Loucy (cell line): ENCODE measurements at regions not wholly inside any gene's neighbourhood (a gene's known extent, or its start where the extent isn't known, plus 50 kb on each side); places are given as distances from the start of the nearest gene placed in this dataset.

Source experiments
- H2AFZ ChIP-seq: fragments of 200-600 bp; sonication (generic); 2 replicates; pipeline ENCODE4 v1.6.0; 2016; ENCODE audit warnings: antibody characterized with exemption, mild to moderate bottlenecking, low read length, moderate library complexity
- H3F3A ChIP-seq: fragments of 200-600 bp; 2 replicates; pipeline ENCODE4 v1.6.0; 2016; ENCODE audit warnings: antibody characterized with exemption, low read depth, mild to moderate bottlenecking
- H3K27me3 ChIP-seq: fragments of 200-600 bp; sonication (generic); 2 replicates; pipeline ENCODE4 v1.6.1; 2014; ENCODE audit warnings: low read length, mild to moderate bottlenecking; ENCODE audit not compliant: insufficient read depth, poor library complexity, severe bottlenecking
- H3K36me3 ChIP-seq: fragments of 200-600 bp; sonication (generic); 2 replicates; pipeline ENCODE4 v1.6.1; 2016; ENCODE audit warnings: low read length; ENCODE audit not compliant: insufficient read depth
- H3K4me1 ChIP-seq: fragments of 200-600 bp; sonication (generic); 2 replicates; pipeline ENCODE4 v1.5.1; 2014; ENCODE audit warnings: low read length, mild to moderate bottlenecking; ENCODE audit not compliant: insufficient read depth, poor library complexity, severe bottlenecking
- H3K4me2 ChIP-seq: fragments of 200-600 bp; sonication (generic); 2 replicates; pipeline ENCODE4 v1.6.0; 2014; ENCODE audit warnings: antibody characterized with exemption, low read length, low read depth, mild to moderate bottlenecking; ENCODE audit not compliant: poor library complexity, severe bottlenecking
- H3K4me3 ChIP-seq: fragments of 200-600 bp; sonication (generic); 2 replicates; pipeline ENCODE4 v1.5.1; 2014; ENCODE audit warnings: low read length, mild to moderate bottlenecking, mixed read lengths; ENCODE audit not compliant: poor library complexity, severe bottlenecking
- H3K79me2 ChIP-seq: fragments of 200-600 bp; sonication (generic); 2 replicates; pipeline ENCODE4 v1.6.1; 2014; ENCODE audit warnings: low read length; ENCODE audit not compliant: insufficient read depth
- H3K9ac ChIP-seq: fragments of 200-600 bp; sonication (generic); 2 replicates; pipeline ENCODE4 v1.6.0; 2014; ENCODE audit warnings: mild to moderate bottlenecking, low read depth, low read length, moderate library complexity; ENCODE audit not compliant: poor library complexity, severe bottlenecking
- H3K9me2 ChIP-seq: fragments of 200-600 bp; sonication (generic); replicated peaks from 2 replicates; pipeline ENCODE4 v1.6.1; 2016; ENCODE audit warnings: low read depth, low read length, mixed read lengths
- H3K9me3 ChIP-seq: fragments of 200-600 bp; sonication (generic); 2 replicates; pipeline ENCODE4 v1.6.1; 2014; ENCODE audit warnings: mild to moderate bottlenecking, antibody characterized with exemption, low read length, low read depth; ENCODE audit not compliant: insufficient read depth
- H4K20me1 ChIP-seq: fragments of 200-600 bp; sonication (generic); 2 replicates; pipeline ENCODE4 v1.6.0; 2014; ENCODE audit warnings: antibody characterized with exemption, low read length, mild to moderate bottlenecking; ENCODE audit not compliant: insufficient read depth, poor library complexity, severe bottlenecking
- CTCF ChIP-seq: fragments of 200-600 bp; sonication (generic); conservative IDR thresholded peaks from 2 replicates; pipeline ENCODE4 v1.5.1; 2014; ENCODE audit warnings: mild to moderate bottlenecking, antibody characterized with exemption, low read length
- EZH2phosphoT487 ChIP-seq: fragments of 200-600 bp; IDR thresholded peaks from 2 replicates; pipeline ENCODE4 v1.6.1; 2018; ENCODE audit warnings: antibody characterized with exemption, mild to moderate bottlenecking, moderate library complexity, borderline replicate concordance

- Histone ChIP-seq H3K27me3 (no peaks in the 10 kb centered on the region), H3K9me2 (no peaks in the 10 kb centered on the region), H3K4me2 (no peak overlapping the region), H3F3A (no peaks in the 10 kb centered on the region), H3K36me3 (no peaks in the 10 kb centered on the region), H3K4me1 (no peaks in the 10 kb centered on the region), H2AFZ (no peak overlapping the region), H3K4me3 (no peak overlapping the region), H4K20me1 (no peaks in the 10 kb centered on the region), H3K79me2 (no peaks in the 10 kb centered on the region), H3K9ac (no peak overlapping the region), H3K9me3 (0 out of 2 replicates have a peak, but pooled peaks cover 2% of the 10 kb centered on the region)
- TF ChIP-seq CTCF (no peak), EZH2phosphoT487 (no peak)
Observed at GRCh38 chr2:235350234-235350633, 143.6 kb upstream of the AGAP1 start.

- no peak overlapping the region for H3K4me2 ChIP-seq
- H4K20me1 ChIP-seq: no peaks in the 10 kb centered on the region
- TF ChIP-seq CTCF (no peak), EZH2phosphoT487 (no peak)
- H3K9ac ChIP-seq: no peak overlapping the region
- H3K9me3 ChIP-seq: no peaks in the 10 kb centered on the region; the same call in 1 of the 2 replicates
- no peak overlapping the region for H3K4me3 ChIP-seq
- no peaks in the 10 kb centered on the region for H3K79me2 ChIP-seq
- H3K36me3 ChIP-seq: no peaks in the 10 kb centered on the region
- H3F3A ChIP-seq: no peaks in the 10 kb centered on the region
- H3K9me2 ChIP-seq: no peaks in the 10 kb centered on the region
- no peak overlapping the region for H2AFZ ChIP-seq
- H3K27me3 ChIP-seq: no peaks in the 10 kb centered on the region
- no peaks in the 10 kb centered on the region for H3K4me1 ChIP-seq
Observed at GRCh38 chr2:235352541-235352940, 141.3 kb upstream of the AGAP1 start.

- TF ChIP-seq EZH2phosphoT487 (no peak), CTCF (no peak)
- no peaks in the 10 kb centered on the region for H3K9me2 ChIP-seq
- H3K27me3 ChIP-seq: no peaks in the 10 kb centered on the region
- H3F3A ChIP-seq: no peaks in the 10 kb centered on the region
- H3K4me3 ChIP-seq: no peak overlapping the region
- H3K79me2 ChIP-seq: no peaks in the 10 kb centered on the region
- no peak overlapping the region for H3K4me2 ChIP-seq
- no peaks in the 10 kb centered on the region for H4K20me1 ChIP-seq
- no peaks in the 10 kb centered on the region for H3K4me1 ChIP-seq
- H2AFZ ChIP-seq: no peak overlapping the region
- H3K9me3 ChIP-seq: no peaks in the 10 kb centered on the region; the same call in 1 of the 2 replicates
- H3K9ac ChIP-seq: no peak overlapping the region
- H3K36me3 ChIP-seq: no peaks in the 10 kb centered on the region
Observed at GRCh38 chr2:235357881-235358280, 136.0 kb upstream of the AGAP1 start.
